ENCODE measurements at regions not wholly inside any gene's neighbourhood (a gene's known extent, or its start where the extent isn't known, plus 50 kb on each side); places are given as distances from the start of the nearest gene placed in this dataset.

GRCh38 chr13:44249431-44249836 is 124.2 kb upstream of the SERP2 start:
- DNase-seq (ENCODE audit: low read depth in 1 of 2, low spot score in 2 of 2) (no peak), FAIRE-seq (no peak)
- no peaks in the 10 kb centered on the region for H3K9me3 ChIP-seq (ENCODE audit: insufficient read depth in 2 of 2, low read depth in 1 of 2, low read length in 1 of 2)
- WGBS, 2 experiments (ENCODE audit: extremely low coverage in 1 of 2, insufficient coverage in 1 of 2, insufficient read length in 1 of 2, insufficient replicate concordance in 2 of 2, low coverage in 1 of 2, low lambda C conversion rate in 2 of 2, missing lambda C conversion rate in 1 of 2) = 83% methylated on average over 1 of the region's 1 CpG; no CpG with 5 or more reads in 1 of the 2 experiments
- H3K4me1 ChIP-seq (replicated peaks in 1 of 4; ENCODE audit: control insufficient read depth in 3 of 4, insufficient read depth in 4 of 4, low read length in 3 of 4) = no peaks in the 10 kb centered on the region
- no peaks in the 10 kb centered on the region for H3K79me2 ChIP-seq (ENCODE audit: control insufficient read depth in 1 of 2, insufficient read depth in 2 of 2, low read length in 2 of 2)
- no peaks in the 10 kb centered on the region for H3K36me3 ChIP-seq (ENCODE audit: control insufficient read depth in 2 of 4, insufficient read depth in 4 of 4, low read length in 3 of 4)
- no peak overlapping the region for H3K9ac ChIP-seq (replicated peaks in 1 of 4; ENCODE audit: extremely low read depth in 1 of 4, low read depth in 3 of 4, low read length in 3 of 4)
- H2BK5ac ChIP-seq (ENCODE audit: low read depth, low read length) = no peak overlapping the region
- POLR2A ChIA-PET (ENCODE audit: partially characterized antibody) = interaction anchor here (0.6 kb wide), 1 partner anchor 17 kb away, joined by 3 read pairs; no protein-coding TSS in a partner anchor
- no peak overlapping the region for H2BK12ac ChIP-seq (ENCODE audit: low read depth, low read length)
- H3K14ac ChIP-seq (ENCODE audit: insufficient read length) = no peak overlapping the region
- H2AK5ac ChIP-seq (ENCODE audit: low read depth, low read length) = no peak overlapping the region
- no peak overlapping the region for H4K91ac ChIP-seq (replicated peaks; ENCODE audit: insufficient read length, low read length)
- no peak overlapping the region for H4K8ac ChIP-seq (ENCODE audit: extremely low read depth, insufficient read depth, low read length)
- no peaks in the 10 kb centered on the region for H4K20me1 ChIP-seq (replicated peaks in 1 of 2; ENCODE audit: control insufficient read depth in 1 of 2, insufficient read depth in 2 of 2, low read length in 2 of 2)
- no peak overlapping the region for H2AFZ ChIP-seq (ENCODE audit: low read length)
- no peak overlapping the region for H3K4me3 ChIP-seq (ENCODE audit: extremely low read depth in 1 of 4, insufficient read depth in 2 of 4, low read depth in 3 of 4, low read length in 4 of 4)
- no peak overlapping the region for H3K23ac ChIP-seq (ENCODE audit: insufficient read length)
- no peaks in the 10 kb centered on the region for H3K27me3 ChIP-seq (replicated peaks in 1 of 4; ENCODE audit: control insufficient read depth in 3 of 4, extremely low read depth in 1 of 4, insufficient read depth in 3 of 4, low read length in 3 of 4)
- no peak overlapping the region for H2BK120ac ChIP-seq (replicated peaks; ENCODE audit: low read depth, low read length)
- no peak overlapping the region for H2BK15ac ChIP-seq (ENCODE audit: low read length)
- no peak overlapping the region for H3K56ac ChIP-seq (replicated peaks; ENCODE audit: insufficient read length, low read depth, low read length)
- no peak overlapping the region for H3K4me2 ChIP-seq (ENCODE audit: insufficient read depth in 1 of 2, low read depth in 2 of 2, low read length in 2 of 2)
- peaks cover 2% of the 10 kb centered on the region; the same call in 1 of the 2 replicates for H3K23me2 ChIP-seq (ENCODE audit: low read depth, low read length)
- H3K79me1 ChIP-seq (ENCODE audit: low read depth, low read length) = no peaks in the 10 kb centered on the region
- no peak overlapping the region for H2BK20ac ChIP-seq (ENCODE audit: low read length)
- H4K5ac ChIP-seq (ENCODE audit: insufficient read length, low read depth, low read length) = no peak overlapping the region
- H3K18ac ChIP-seq (ENCODE audit: extremely low read depth, low read length) = no peak overlapping the region
- CTCF ChIA-PET (ENCODE audit: partially characterized antibody) = interaction anchor here (1.0 to 2.0 kb wide), 5 partner anchors 13 to 223 kb away, joined by 3 to 5 read pairs (median 4); no protein-coding TSS in a partner anchor
- no peak overlapping the region for H3K4ac ChIP-seq (replicated peaks; ENCODE audit: insufficient read length, low read depth, low read length)
- no peak overlapping the region for H3K27ac ChIP-seq (ENCODE audit: low read depth, low read length)
- no peak for TF ChIP-seq RNF2 (IDR thresholded peaks at IDR 0.05; ENCODE audit: borderline replicate concordance, low read depth, low read length, missing control alignments, poor library complexity, severe bottlenecking)
- TF ChIP-seq JUND (IDR thresholded peaks at IDR 0.05; ENCODE audit: low read length) = no peak
- no peak for TF ChIP-seq TEAD4 (IDR thresholded peaks at IDR 0.05; ENCODE audit: low read depth, low read length)
- no peak for TF ChIP-seq EGR1 (IDR thresholded peaks at IDR 0.05; ENCODE audit: borderline replicate concordance, low read depth, low read length)
- no peak for TF ChIP-seq TCF12 (IDR thresholded peaks at IDR 0.05; ENCODE audit: low read depth, low read length)
- no peak for TF ChIP-seq MAFK (IDR thresholded peaks at IDR 0.05; ENCODE audit: low read depth, low read length)
- no peak for TF ChIP-seq BACH1 (IDR thresholded peaks at IDR 0.05; ENCODE audit: low read length)
- TF ChIP-seq SUZ12 (IDR thresholded peaks at IDR 0.05; ENCODE audit: low read length) = no peak
- no peak for TF ChIP-seq PHF8 (conservative IDR thresholded peaks at IDR 0.05; ENCODE audit: low read depth, low read length)
- no peak for TF ChIP-seq CHD2 (IDR thresholded peaks at IDR 0.05; ENCODE audit: low read length)
- TF ChIP-seq TBP (IDR thresholded peaks at IDR 0.05; ENCODE audit: low read depth, low read length) = no peak
- no peak for TF ChIP-seq ZNF274 (IDR thresholded peaks at IDR 0.05; ENCODE audit: borderline replicate concordance, extremely low read depth, low read length)
- TF ChIP-seq FOSL1 (IDR thresholded peaks at IDR 0.05; ENCODE audit: insufficient read depth, low read depth, low read length) = no peak
- no peak for TF ChIP-seq POU5F1 (IDR thresholded peaks at IDR 0.05; ENCODE audit: low read depth, low read length)
- no peak for TF ChIP-seq E2F6 (IDR thresholded peaks at IDR 0.05)
